ENCODE measurements at regions not wholly inside any gene's neighbourhood (a gene's known extent, or its start where the extent isn't known, plus 50 kb on each side); places are given as distances from the start of the nearest gene placed in this dataset.

DNA sequence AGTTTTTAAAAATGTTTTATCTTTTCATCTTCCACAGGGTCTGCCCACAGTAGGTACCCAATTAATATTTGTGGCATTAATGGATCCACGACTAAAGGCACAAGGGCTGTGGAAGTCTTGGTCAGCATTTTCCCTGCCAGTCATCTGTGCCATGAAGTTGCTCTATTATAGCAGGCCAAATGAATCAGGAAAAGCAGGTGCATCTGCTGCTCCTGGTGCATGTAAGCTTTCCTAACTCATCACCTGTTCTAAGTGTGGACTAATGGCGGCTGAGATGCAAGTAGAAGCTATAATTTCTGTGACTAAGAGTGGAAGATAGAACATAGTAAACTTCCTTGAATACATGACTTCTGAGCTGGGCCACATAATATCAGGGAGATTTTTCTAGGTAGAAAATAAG is 182.5 kb upstream of the TENM4 start:
- TF ChIP-seq, protein P1, sequence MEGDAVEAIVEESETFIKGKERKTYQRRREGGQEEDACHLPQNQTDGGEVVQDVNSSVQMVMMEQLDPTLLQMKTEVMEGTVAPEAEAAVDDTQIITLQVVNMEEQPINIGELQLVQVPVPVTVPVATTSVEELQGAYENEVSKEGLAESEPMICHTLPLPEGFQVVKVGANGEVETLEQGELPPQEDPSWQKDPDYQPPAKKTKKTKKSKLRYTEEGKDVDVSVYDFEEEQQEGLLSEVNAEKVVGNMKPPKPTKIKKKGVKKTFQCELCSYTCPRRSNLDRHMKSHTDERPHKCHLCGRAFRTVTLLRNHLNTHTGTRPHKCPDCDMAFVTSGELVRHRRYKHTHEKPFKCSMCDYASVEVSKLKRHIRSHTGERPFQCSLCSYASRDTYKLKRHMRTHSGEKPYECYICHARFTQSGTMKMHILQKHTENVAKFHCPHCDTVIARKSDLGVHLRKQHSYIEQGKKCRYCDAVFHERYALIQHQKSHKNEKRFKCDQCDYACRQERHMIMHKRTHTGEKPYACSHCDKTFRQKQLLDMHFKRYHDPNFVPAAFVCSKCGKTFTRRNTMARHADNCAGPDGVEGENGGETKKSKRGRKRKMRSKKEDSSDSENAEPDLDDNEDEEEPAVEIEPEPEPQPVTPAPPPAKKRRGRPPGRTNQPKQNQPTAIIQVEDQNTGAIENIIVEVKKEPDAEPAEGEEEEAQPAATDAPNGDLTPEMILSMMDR (IDR thresholded peaks at IDR 0.05), result no peak

DNA sequence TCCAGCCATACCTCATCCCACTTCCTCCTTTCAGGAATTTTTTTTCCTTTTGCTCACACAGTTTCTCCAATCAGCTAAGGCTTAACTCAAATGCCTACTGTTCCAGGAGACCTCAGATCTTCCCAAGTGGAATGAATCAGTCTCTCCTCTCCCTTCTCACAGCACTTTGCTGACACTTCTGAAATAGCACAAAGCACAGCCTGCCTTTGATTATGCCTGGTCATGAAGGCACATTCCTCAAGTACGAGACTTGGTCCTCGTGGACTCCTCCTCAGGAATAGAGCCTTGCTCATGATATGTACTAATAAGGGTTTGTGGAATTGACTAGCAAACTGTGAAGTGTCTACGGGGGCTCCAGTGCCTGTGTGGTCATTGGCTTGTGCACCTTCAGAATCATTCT is 176.7 kb upstream of the TENM4 start:
- TF ChIP-seq, protein P1 (IDR thresholded peaks at IDR 0.05), result no peak

DNA sequence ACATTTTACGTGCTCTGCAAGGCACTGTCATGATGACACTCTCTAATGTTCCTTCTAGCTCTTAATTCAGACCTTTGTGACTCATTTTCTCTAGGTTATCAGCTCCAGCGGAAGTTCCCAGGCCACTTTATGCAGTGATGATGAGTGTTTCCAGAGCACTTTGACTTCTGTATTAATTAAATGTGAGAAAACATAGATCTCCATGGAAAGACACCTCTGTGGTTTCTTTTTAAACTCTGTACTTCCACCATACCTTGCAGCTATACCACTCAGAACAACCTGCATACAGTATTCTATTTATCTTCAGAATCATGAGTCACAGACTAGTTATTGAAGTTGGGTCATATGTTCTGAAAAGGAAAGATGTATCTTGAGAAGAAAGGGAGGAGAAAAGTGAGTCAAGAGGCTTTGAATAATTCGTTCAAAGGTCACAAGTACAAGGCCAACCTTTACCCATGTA is 175.6 kb upstream of the TENM4 start:
- TF ChIP-seq, protein P1 (IDR thresholded peaks at IDR 0.05), result no peak

DNA sequence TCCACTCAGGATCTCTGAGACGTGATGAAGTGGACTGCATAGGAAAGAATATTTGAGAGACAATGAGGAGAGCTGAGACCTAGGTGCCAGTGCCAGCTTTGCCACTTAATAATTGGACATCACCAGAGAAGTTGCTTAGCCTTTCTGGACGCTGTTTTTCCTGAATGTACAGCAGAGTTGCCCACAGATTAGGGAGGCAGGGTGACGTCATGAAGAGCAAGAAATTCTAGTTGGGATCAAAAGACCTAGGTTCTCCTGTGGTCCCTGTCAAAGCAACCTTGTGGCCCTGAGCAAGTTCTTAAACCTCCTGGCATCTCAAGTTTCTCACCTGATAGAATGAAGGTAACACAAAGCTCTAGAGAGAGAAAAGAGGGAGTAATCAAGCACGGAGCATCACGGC is 174.6 kb upstream of the TENM4 start:
- TF ChIP-seq, protein P1 (IDR thresholded peaks at IDR 0.05), result no peak

DNA sequence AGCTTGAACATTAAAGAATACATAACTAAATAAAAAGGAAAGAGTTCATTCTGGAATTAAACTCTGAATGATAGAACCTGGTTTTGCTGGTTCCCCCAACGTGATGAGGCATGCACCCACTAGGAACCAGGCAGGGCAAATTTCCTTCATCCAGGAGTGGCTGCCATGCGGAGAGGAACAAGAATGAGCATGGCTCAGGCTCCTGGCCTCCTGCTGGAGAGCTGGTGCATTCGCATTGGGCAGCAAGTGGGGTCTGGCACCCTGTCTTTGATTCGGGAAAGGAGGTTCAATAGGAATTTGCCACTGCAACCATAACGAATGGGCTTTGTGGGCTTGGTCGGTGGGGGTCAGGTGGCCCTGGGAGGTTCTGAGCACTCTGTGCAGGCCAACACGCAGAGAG is 169.8 kb upstream of the TENM4 start:
- TF ChIP-seq, protein P1 (IDR thresholded peaks at IDR 0.05), result no peak

DNA sequence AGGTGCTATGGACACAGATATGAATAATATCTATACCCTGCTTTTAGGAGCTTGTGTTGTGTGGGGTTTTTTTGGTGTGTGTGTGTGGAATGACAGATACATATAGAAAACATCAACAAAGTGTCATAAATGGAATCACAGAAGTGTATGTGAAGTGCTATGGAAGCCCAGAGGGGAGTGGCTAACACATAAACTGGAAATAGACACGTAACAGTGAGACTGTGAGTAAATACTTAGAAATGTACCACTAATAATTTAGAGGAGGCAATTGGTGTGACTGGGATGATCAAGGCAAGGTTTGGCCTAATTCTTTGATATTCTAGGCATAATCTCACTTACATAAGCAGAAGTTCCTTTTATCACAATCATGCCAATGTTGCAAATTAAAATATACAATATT is 169.3 kb upstream of the TENM4 start:
- TF ChIP-seq, protein P1 (IDR thresholded peaks at IDR 0.05), result no peak

DNA sequence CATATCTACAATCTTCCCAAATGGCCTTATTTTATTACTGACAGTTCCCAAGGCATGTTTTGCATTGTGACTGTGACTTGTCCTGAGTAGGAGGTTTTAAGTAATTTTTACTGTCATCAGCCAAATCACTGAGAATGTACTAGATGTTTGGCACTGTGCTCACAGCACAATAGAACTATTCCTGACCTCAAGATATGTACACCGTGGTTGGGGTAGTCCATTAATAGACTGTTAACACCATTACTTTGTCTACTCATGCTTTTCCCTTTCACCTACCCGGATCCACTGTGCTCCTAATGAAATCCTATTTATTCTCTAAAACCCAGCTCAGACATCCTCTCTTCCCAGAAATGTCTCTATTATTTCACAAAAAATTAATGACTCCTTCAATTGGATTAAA is 168.7 kb upstream of the TENM4 start:
- TF ChIP-seq, protein P1 (IDR thresholded peaks at IDR 0.05), result no peak

DNA sequence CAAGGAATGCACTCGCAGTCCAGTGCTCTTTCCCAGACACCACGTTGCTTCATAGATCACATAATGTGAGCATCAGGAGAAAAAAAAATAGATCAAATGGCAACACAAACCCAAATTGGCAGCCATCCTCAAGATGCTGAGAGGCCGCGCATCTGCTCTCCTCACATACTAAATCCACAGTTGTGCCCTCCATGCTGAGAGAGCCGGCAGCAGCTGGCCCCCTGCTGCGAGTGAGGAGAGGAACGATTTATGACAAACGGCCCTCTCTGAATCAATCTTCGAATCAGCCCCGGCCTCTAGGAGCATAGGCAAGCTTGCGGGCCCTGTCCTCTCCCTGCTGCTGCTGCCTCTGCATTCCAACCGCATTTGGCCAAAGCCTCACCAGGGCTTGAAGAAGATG is 159.9 kb upstream of the TENM4 start:
- TF ChIP-seq, protein P1 (IDR thresholded peaks at IDR 0.05), result no peak
